WTC11 (cell line): ENCODE measurements at regions not wholly inside any gene's neighbourhood (a gene's known extent, or its start where the extent isn't known, plus 50 kb on each side); places are given as distances from the start of the nearest gene placed in this dataset.

Experiments used
- CREB1 ChIP-seq: sonication (generic); formaldehyde crosslinking; IDR thresholded peaks from 2 replicates; pipeline ENCODE4 v1.8.0; 2023; ENCODE audit warnings: mild to moderate bottlenecking, missing genetic modification reagents
- CTCF ChIP-seq: fragments of 200-600 bp; IDR thresholded peaks from 2 replicates; pipeline ENCODE4 v1.8.0; 2022; ENCODE audit warnings: antibody characterized with exemption
- E2F4 ChIP-seq: sonication (generic); formaldehyde crosslinking; IDR thresholded peaks from 2 replicates; pipeline ENCODE4 v1.8.1; 2022; ENCODE audit warnings: low read depth, mild to moderate bottlenecking, moderate library complexity, missing genetic modification reagents, borderline replicate concordance
- ESRRA ChIP-seq: sonication (generic); formaldehyde crosslinking; IDR thresholded peaks from 2 replicates; pipeline ENCODE4 v1.8.1; 2022; ENCODE audit warnings: mild to moderate bottlenecking, missing genetic modification reagents, borderline replicate concordance
- FOXP4 ChIP-seq: sonication (generic); formaldehyde crosslinking; IDR thresholded peaks from 2 replicates; pipeline ENCODE4 v1.8.0; 2022; ENCODE audit warnings: mild to moderate bottlenecking, missing genetic modification reagents
- JUN ChIP-seq: sonication (generic); formaldehyde crosslinking; IDR thresholded peaks from 2 replicates; pipeline ENCODE4 v1.8.0; 2023; ENCODE audit warnings: mild to moderate bottlenecking, missing genetic modification reagents
- NR3C1 ChIP-seq: sonication (generic); formaldehyde crosslinking; conservative IDR thresholded peaks from 2 replicates; pipeline ENCODE4 v1.8.1; 2023; ENCODE audit warnings: low read depth, mild to moderate bottlenecking, missing genetic modification reagents
- PREB ChIP-seq: sonication (generic); formaldehyde crosslinking; IDR thresholded peaks from 2 replicates; pipeline ENCODE4 v1.8.1; 2022; ENCODE audit warnings: mild to moderate bottlenecking, missing genetic modification reagents, moderate library complexity, borderline replicate concordance
- RELA ChIP-seq: sonication (generic); formaldehyde crosslinking; IDR thresholded peaks from 2 replicates; pipeline ENCODE4 v1.8.1; 2022; ENCODE audit warnings: missing genetic modification reagents, mild to moderate bottlenecking, borderline replicate concordance
- SMAD3 ChIP-seq: sonication (generic); formaldehyde crosslinking; IDR thresholded peaks from 2 replicates; pipeline ENCODE4 v1.8.0; 2022; ENCODE audit warnings: missing genetic modification reagents, mild to moderate bottlenecking, borderline replicate concordance
- TEAD4 ChIP-seq: sonication (generic); formaldehyde crosslinking; IDR thresholded peaks from 2 replicates; pipeline ENCODE4 v1.8.0; 2022; ENCODE audit warnings: mild to moderate bottlenecking, missing genetic modification reagents
- USF2 ChIP-seq: sonication (generic); formaldehyde crosslinking; IDR thresholded peaks from 2 replicates; pipeline ENCODE4 v1.8.1; 2023; ENCODE audit warnings: mild to moderate bottlenecking, missing genetic modification reagents, moderate library complexity

GRCh38 chr2:164430166-164430783, 191.0 kb downstream of the GRB14 start:
- peak; percentile 23 for TF ChIP-seq CTCF
- TF ChIP-seq E2F4, result no peak
- TF ChIP-seq SMAD3 (CRISPR knock-in tag), result no peak
- TF ChIP-seq ESRRA (CRISPR knock-in tag), result no peak
- TF ChIP-seq PREB (CRISPR knock-in tag), result no peak
- TF ChIP-seq USF2 (CRISPR knock-in tag), result no peak
- TF ChIP-seq RELA (CRISPR knock-in tag), result no peak
- no peak for TF ChIP-seq JUN (CRISPR knock-in tag)
- no peak for TF ChIP-seq FOXP4 (CRISPR knock-in tag)
- TF ChIP-seq CREB1 (CRISPR knock-in tag), result no peak
- TF ChIP-seq TEAD4 (CRISPR knock-in tag), result no peak
- TF ChIP-seq NR3C1, result no peak
